GM23248 (cell line): ENCODE measurements at regions not wholly inside any gene's neighbourhood (a gene's known extent, or its start where the extent isn't known, plus 50 kb on each side); places are given as distances from the start of the nearest gene placed in this dataset.

ENCODE experiments used
- EZH2 ChIP-seq: fragments of 200-600 bp; sonication (generic); IDR thresholded peaks from 2 replicates; pipeline ENCODE4 v1.6.1; 2018; ENCODE audit warnings: antibody characterized with exemption, mild to moderate bottlenecking; ENCODE audit not compliant: insufficient read depth, poor library complexity, severe bottlenecking
- EZH2phosphoT487 ChIP-seq: fragments of 200-600 bp; sonication (generic); IDR thresholded peaks from 2 replicates; pipeline ENCODE4 v1.6.1; 2018; ENCODE audit warnings: antibody characterized with exemption, moderate library complexity, mild to moderate bottlenecking, low read depth; ENCODE audit not compliant: insufficient read depth

GRCh38 chr5:107313098-107313497 lies 357.6 kb downstream of the EFNA5 start:
- TF ChIP-seq EZH2phosphoT487 (no peak), EZH2 (no peak)
